ENCODE measurements at regions not wholly inside any gene's neighbourhood (a gene's known extent, or its start where the extent isn't known, plus 50 kb on each side); places are given as distances from the start of the nearest gene placed in this dataset.

DNA sequence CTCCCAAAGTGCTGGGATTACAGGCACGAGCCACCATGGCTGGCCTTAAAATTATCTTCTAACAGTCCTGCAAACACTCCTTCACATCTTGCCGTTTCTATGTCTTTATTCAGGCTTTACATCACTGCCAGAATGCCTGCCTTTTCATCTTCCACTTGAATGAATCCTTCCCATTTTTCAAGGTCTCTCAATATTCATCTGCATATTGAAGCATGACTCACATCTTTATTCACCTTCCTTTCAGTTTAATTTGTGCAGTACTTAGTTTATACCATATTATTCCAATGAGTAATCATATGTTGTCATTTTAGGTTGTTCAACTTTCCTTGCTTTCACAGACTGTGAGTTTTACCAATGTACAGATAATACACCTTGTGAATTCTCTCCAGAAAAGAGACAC lies 510.1 kb upstream of the PIK3C3 start:
- DNase-seq = no peak

DNA sequence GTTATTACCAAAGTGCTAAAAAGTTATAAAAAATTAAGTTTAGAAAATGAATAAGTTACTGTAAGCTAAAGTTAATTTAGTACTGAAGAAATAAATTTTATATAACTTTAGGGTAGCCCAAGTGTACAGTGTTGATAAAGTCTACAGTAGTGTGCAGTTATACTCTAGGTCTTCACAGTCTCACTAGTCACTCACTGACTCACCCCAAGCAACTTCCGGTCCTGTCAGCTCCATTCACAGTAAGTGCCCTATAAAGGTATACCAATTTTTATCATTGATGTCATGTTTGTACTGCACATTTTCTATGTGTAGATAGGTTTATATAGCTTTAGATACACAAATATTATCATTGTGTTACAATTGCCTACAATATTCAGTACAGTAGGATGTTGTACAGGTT lies 518.3 kb upstream of the PIK3C3 start:
- DNase-seq = no peak

- no peak for DNase-seq
These were observed 536.4 kb upstream of the PIK3C3 start for GRCh38 chr18:41418598-41418997.

- no peak for DNase-seq
These were observed 539.0 kb upstream of the PIK3C3 start for GRCh38 chr18:41416044-41416443.

GRCh38 chr18:41410006-41410405 lies 545.0 kb upstream of the PIK3C3 start:
- no peak for DNase-seq

DNA sequence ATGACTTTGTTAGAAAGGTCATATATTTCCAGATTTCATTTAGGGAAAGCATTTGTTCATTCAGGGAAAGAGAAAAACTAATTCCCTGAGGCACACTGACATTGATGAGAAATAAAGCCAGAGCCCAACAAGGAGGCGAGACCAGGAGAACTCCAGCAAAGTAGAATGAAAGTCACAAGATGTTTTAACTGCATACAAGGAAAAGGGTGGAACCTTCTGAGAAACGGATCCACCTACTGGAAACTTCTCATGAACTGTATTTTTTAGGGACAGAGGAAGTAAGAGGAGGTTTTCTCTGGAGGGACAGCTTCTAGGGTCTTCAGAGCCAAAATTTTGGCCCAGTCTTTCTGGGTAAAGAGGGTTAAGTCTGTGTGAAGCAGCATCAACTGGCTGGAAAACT lies 548.2 kb upstream of the PIK3C3 start:
- no peak for DNase-seq

- DNase-seq = no peak
These were observed 558.2 kb upstream of the PIK3C3 start for GRCh38 chr18:41396861-41397260.

- DNase-seq = no peak
These were observed 558.8 kb upstream of the PIK3C3 start for GRCh38 chr18:41396211-41396610.

- no peak for DNase-seq
These were observed 559.3 kb upstream of the PIK3C3 start for GRCh38 chr18:41395695-41396094.

DNA sequence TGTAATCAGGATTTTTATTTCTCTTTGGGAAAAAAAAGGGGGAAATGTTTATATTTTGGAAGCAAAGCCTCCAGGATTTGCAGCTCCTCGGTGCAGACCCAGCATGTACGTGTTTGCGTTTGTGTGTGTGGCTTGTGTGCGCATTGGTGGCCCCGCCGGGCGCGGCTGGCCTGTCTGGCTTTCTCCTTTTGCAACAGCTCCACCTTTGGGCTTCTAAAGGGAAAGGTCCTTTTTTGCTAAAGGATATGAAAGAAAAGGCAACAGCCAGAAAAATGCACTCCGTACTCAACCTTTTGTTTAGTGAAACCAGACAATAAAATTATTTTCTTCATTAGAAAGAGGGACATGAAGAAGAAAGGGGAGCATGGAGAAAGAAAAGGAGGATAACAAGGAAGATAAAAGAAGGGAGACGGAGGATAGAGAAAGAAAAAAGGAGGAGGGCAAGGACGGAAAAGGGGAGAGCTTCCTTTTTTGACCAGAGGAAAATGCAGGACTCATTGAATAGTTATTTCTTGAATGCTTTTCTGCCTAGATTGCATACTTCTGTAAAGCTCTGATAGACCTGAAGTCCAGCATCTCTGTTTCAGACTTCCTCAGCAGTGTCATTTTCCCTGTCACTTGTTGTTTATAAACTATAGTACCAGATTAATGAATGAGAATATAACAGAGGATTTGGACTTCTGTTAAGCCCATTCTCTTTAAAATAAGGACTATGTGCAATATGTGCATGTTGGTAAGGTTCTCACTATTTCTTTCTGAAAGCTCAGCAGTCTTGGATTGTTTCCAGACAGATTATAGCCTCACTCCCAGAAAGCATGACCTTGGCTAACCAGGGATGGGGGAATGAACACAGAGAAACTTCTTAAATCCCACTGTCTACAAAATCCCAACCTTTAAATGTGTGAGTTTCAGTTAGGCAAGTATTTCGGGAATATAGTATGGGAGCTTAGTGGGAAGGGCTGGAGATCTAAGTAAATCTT lies 563.1 kb upstream of the PIK3C3 start:
- DNase-seq = no peak

- DNase-seq = no peak
These were observed 564.7 kb upstream of the PIK3C3 start for GRCh38 chr18:41390309-41390708.

GRCh38 chr18:41378598-41378997 lies 576.4 kb upstream of the PIK3C3 start:
- DNase-seq = no peak

DNA sequence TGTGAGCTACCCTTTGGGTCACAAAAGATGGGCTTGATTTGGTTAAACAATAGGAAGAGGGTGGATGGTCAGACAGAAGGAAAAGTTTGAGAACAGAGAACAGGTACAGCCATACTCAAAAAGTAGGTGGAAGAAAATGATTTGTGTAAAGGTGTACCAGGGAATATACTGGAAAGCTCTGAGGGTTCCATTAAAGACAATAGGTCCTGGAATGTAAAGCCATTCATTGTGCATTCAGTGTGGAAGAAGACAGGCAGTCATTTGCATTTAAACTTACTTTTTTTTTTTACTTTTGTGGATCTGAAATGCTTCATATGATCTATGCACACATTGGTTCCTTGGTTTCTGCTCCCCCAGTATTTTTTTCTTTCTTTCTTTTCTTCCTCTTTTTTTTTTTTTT lies 581.4 kb upstream of the PIK3C3 start:
- no peak for DNase-seq

DNA sequence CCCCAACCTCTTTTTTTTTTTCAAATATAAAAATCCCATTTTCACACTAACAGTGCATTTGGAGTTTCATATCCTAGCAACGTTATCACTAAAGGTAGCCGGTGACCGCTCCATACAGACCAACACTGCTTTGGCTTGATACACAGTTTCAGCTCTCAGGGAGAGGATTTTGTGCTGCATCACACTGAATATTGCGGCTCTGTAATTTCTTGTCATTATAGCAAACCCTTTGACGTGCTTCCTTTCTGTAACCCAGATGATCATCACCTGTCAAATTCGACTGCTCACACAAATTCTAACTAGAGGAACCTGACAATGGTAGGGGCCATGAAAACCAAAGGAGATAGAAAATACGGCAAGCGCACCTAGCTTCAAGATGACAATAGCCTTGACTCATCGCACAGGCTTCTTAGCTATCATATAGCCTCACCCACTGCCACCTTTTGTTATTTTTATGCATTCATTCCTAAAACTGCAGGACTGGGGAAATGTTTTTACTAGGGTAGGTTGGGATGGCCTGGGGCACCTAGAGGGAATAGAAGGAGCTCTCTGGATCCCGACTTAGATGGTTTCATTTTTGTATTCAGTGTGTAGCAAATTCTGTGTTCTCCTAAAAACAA lies 582.9 kb upstream of the PIK3C3 start:
- no peak for DNase-seq

GRCh38 chr18:41371156-41372045 lies 583.6 kb upstream of the PIK3C3 start:
- no peak for DNase-seq

DNA sequence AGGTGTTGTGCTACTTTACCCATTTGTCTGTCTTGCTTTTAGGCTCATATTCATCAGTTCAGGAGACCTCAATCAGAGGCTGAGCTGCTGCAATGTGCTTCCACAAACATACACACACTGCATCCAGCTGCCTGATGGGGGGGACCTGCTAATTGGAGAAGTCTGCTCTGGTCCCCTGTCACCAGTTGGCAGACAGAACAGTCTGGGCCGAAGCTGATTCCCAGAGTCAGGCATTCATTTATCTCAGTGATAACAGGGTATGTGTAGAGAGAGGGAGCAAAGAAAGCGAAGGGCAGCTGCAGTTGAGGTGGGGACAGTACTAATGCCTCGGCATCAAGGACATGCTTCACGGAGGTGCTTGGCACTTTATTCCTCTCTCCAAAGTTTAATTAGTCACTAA lies 584.3 kb upstream of the PIK3C3 start:
- DNase-seq = no peak

GRCh38 chr18:41357708-41358107 lies 597.3 kb upstream of the PIK3C3 start:
- DNase-seq = no peak

DNA sequence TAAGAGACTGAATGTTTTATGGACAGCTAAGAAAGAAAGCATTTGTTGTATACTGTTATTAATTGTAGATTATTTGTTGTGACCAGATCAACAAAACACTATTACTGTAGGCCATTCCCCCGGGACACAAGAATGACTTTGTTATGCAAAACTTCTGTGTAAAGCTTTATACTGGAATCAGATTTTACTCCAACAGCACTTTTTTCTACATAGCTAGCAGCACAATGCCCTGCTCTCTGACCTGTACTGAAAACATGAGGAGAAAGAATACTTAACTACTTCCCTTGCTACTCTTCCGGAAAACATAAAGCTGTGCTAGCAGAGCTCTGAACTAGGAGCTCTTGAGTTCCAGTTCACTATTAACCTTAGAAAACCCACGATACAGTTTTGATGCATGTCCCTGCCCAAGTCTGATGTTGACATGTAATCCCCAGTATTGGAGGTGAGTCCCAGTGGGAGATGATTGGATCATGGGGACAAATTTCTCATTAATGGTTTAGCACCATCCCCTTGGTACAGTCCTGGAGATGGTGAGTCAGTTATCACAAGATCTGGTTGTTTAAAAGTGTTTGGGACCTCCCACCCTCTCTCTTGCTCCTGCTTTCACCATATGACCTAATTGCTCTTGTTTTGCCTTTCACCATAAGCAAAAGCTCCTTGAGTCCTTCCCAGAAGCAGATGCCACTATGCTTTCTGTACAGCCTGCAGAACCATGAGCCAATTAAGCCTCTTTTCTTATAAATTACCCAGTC lies 601.1 kb upstream of the PIK3C3 start:
- no peak for DNase-seq

- no peak for DNase-seq
These were observed 603.6 kb upstream of the PIK3C3 start for GRCh38 chr18:41351430-41351829.

DNA sequence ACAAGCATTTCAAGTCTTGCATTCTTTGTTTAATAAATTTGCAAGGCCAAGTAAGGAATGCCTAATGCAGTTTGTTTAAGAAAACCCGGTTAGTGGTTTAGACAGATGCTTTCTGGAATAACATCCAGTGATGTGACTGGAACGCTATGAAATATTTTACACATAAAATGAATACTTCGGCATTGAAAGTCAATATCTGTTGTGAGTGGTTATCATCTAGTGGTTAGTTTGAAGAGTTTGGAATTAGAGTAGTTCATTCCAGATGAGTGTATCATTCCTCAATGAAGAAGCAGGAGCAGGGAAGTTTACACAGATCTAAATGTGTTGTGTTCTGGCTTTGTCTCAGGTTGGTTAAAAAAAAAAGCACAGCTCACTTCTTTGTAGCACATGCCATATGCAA lies 608.0 kb upstream of the PIK3C3 start:
- DNase-seq = no peak

GRCh38 chr18:41343808-41344207 lies 611.2 kb upstream of the PIK3C3 start:
- no peak for DNase-seq

GRCh38 chr18:41338341-41338740 lies 616.7 kb upstream of the PIK3C3 start:
- no peak for DNase-seq

DNA sequence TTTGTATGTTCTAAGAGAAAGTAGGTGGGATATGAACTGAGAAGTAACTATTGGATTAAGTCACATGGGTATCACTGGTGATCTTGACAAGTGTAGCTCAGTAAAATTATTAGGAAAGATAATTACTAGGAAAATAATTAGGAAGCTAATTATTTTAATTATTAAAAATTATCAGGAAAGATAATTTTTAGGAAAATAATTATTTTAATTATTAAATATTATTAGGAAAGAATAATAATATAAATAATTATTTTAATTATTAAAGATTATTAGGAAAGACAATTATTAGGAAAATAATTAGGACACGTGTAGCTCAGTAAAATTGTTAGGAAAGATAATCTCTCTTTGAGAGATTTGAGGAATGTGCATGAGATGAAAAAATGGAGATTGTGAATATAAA lies 623.4 kb upstream of the PIK3C3 start:
- no peak for DNase-seq

Measured in CD4-positive, alpha-beta T cell treated with Interleukin-17A for 1 hour (primary cell).